Activated CD4-positive, alpha-beta T cell treated with anti-CD3 and anti-CD28 coated beads, Interleukin-2, amount 50 U/mL, for 4 hours (primary cell): ENCODE measurements at regions not wholly inside any gene's neighbourhood (a gene's known extent, or its start where the extent isn't known, plus 50 kb on each side); places are given as distances from the start of the nearest gene placed in this dataset.

ENCODE experiments used
- DNase-seq, 2 experiments: peaks; one replicate each; pipeline ENCODE4 v3.0.0-alpha.2; 2020

DNA sequence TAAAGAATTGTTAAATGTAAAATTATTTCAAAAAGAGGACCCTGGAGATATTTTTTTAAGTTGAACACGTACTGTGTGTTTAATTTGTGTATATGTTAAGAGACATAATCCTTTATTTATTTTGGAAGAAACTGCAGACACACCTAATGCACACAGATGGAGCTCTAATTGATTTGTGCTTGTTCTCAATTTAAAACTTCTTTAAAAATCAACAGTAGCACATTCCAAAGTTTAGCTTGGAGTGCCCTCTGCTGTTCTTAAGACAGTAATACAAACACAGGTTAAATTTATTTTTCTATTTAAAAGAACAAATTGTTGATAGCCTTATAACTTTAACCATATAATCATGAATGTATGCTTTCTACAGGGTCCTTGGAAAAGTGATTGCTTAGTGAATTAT lies 277.6 kb upstream of the ADAMTS16 start:
- DNase-seq: no peak

DNA sequence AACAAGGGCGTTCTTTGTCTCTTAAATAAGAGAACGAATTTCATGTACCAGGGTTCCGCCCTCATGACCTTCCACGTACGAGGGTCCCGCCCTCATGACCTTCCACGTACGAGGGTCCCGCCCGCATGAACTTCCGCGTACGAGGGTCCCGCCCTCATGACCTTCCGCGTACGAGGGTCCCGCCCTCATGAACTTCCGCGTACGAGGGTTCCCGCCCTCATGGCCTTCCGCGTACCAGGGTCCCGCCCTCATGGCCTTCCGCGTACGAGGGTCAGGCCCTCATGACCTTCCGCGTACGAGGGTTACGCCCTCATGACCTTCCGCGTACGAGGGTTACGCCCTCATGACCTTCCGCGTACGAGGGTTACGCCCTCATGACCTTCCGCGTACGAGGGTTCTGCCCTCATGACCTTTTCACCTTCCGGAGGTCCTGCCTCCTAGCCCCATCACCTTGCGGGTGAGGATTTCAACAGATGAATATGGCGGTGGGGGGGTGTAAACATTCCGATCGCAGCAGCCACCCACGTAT lies 273.9 kb upstream of the ADAMTS16 start:
- DNase-seq: no peak

DNA sequence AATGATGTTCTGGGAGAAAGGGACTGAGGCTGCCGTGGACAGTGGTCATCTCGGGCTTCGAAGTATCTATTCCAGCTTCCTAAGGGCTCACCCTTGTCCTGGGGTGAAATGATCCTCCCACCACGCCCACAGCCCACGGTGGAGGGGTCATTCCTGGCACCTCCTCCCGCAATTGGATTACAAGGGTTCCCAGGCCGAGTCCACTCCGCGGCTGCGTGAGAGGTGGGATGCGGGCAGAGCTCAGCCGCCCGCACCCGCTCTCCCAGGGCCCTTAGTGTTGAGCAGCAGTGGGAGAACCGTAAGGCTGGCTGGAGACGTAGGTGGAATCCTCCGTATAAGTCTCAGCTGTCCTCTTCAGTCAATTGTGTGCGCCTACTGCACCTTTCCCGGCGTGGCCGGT lies 273.3 kb upstream of the ADAMTS16 start:
- no peak for DNase-seq

DNA sequence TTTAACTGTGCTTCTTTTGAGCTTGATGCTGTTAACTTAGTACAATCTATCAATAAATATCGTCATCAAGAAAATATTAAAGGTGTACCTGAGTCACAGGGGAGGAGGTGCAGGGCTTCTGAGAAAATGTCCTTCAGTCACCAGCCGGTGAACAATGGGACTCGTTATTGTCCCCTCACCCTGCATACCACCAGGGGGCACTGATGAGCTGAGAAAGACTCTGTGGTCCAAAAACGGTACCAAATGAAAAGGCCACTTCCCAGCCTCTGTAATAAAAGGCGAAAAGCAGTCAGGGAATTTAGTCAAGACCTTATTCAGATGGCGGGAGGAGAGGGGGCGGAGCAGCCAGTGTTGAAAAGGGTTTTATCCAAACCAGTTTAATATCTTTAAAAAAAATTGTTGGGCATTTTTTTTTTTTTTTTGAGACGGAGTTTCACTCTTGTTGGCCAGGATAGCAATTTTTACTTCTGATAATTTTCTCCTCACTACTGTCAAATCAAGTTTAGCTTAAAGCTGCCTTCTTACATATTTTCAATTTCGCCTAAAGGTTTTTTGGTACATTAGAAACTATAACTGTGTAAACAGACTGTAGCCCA lies 271.9 kb upstream of the ADAMTS16 start:
- no peak for DNase-seq

DNA sequence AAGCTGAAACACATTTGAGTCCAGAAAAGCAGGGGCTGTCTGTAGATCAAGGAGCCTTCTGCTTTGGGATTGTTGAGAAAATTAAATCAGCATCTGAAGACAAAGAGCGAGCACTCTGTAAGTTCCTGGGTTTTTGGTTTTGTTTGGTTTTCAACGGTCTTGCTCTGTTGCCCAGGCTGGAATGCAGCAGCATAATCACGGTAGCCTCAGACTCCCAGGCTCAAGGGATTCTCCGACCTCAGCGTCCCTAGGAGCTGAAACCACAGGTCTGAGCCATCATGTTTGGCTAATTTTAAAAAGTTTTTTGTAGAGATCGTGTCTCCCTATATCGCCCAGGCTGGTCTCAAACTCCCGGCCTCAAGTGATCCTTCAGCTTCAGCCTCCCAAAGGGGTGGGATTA lies 266.5 kb upstream of the ADAMTS16 start:
- no peak for DNase-seq

DNA sequence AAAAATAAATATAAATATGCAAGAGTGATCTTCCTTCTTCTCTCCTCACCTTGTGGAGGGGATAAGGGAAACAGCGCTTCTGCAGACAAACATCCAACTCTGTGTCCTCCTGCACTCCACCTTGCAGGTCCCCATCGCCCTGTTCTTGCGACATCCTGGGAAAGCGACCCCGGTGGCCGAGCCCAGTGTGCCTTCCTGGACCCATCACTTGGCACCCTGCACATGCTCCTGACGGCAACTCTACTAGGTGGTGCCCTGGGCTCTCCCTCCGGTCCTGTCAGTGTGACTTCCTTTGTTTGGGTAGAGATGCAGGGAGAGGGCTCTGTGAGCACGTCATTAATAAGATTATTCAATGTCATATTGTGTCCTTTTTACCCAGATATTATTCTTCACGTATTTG lies 266.0 kb upstream of the ADAMTS16 start:
- DNase-seq: no peak

DNA sequence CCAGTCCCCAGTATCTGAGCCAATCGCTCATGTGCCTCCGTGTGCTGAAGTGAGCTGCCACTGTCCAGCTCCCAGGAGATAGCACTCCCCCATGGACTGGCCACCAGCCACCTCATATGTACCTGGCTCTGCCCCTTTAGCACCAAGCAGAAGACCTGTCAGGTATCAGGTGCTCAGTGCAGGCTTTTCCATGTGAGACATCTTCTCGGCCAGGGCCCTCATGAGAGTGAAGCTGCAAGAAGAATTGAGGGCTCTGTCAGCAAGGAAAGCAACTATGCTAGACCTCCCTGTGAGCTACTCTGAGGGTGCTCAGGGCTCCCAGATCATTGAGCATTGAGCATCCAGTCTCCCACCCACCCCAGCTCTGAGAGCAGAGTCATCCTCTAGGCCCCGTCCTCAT lies 264.2 kb upstream of the ADAMTS16 start:
- no peak for DNase-seq

DNA sequence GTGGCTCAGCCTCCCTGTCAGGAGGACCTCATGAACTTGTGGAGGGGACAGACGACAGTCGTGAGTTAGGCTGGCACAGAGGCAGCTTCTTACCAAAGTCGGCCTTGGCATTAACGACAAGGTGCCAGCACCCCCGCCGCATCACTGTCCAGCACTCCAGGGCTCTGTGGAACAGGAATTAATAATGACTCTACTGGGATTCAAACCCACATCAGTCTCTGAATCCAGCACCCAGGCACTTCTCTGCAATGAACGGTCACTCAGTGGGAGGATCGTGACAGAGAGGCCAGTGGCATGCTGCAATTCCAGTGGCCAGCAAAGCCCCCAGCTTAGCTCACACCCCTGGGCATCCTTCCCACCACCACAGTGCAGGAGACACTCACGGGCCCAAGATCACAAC lies 263.3 kb upstream of the ADAMTS16 start:
- no peak for DNase-seq

DNA sequence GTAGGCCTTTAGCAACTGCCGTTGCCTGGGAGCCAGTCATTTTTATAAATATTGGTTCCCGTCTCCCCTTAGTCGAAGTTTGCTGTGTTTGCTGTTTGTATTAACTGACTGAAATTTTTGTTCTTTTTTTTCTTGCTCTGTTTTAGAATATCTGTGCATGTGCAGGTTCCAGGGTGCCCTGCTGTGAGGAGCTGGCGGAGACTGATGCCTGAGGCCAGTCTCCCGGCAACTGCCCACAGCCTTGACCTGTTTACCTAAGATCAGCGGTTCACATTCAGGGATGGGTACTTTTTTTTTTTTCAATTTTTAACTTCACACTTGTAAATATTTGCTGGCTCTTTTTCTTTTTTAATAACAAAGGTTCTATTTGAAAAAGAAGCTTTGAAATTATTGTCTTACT lies 262.6 kb upstream of the ADAMTS16 start:
- no peak for DNase-seq

DNA sequence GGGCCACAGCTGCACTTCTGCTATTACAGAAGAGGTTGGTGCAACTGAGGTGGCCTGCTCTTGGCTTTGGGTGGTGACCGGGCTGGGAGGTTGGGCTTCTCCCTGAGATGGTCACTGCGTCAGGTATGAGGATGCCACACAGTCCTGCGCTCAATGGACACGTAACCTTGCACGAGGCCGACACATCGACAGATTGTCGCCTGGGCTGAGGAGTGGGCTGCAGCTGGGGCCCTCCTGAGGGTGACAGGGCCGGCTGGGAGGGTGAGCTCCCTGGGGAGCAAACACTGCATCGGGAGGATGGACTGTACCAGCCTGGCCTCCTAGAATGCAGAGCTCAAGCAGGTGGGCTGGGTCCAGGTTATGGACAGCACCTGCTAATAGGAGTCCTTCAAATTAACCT lies 261.1 kb upstream of the ADAMTS16 start:
- no peak for DNase-seq

DNA sequence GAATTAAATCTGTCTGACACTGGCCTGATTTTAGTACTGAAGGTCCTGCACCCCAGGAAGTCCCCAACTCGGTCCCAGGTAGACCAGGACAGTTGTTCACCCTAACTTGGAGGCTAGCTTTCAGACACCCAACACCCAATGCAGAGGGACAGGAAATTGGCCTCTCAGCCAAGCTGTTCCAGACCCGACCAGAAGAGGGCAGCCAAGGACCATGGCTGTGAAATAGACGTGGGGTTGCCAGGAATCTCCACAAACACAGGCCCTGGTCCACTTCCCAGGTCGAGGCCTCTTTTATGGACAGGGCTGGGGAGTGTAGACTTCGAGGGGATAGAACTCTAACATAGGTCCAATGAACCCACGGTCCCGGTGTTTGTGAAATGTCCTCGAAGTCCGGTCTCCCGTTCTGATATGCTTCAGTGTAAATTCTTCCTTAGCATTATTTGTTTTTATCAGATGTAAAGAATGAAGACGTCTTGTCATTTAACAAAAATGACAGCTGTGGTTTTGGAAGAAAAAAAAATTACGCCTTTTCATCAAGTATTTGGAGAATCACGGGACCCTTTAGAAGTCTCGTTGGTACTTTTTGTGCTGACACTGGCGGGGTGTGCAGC lies 260.3 kb upstream of the ADAMTS16 start:
- peak in 1 of 2 experiments; percentile 5 for DNase-seq

DNA sequence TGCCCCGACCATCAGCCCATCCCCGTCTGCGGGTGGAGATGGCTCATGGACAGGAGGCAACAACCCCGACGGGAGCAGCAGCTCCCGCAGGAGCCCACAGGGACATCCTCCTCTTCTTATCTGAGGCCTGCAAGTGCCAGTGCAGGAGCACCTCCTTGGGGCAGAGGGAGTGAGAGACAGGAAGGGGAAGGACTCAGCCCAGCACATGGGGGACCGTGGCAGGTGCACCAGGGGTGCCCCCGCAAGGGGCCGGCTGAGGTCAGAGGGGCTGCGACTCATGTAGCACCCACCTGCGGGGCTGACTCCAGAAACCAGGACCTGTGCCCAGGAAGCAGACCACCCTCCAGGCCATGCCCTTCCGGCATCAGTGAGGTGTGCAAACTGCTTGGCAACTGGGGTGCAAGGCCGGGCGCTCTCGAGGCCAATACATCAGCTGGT lies 259.8 kb upstream of the ADAMTS16 start:
- no peak for DNase-seq

DNA sequence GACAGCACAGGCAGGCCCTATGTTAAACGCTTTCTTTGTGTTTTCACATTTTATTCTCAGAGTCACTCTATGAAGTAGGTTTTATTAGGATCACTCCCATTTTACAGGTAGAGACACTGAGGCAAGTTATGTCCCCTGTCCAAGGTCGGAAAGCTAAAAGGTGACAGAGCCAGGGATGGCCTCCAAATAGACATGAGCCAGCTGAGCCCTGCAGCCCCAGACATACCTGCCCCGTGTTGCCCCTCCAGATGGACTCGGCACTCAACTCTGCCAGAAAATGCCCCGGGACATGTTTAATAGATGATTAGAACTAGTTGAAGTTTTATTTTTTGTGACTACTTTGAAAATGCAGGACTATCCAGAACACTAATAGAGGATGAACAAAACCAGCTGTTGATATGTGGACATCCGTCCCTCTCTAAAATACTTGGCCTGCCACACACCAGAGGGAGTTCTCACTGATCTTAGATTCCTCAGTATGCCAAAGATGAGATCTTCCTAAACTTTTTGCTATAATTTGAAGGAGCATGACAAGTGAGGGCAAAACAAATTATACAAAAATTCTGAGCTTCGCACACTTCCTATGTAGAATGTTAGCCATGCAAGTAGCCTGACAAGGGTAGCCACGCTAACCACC lies 258.6 kb upstream of the ADAMTS16 start:
- no peak for DNase-seq

DNA sequence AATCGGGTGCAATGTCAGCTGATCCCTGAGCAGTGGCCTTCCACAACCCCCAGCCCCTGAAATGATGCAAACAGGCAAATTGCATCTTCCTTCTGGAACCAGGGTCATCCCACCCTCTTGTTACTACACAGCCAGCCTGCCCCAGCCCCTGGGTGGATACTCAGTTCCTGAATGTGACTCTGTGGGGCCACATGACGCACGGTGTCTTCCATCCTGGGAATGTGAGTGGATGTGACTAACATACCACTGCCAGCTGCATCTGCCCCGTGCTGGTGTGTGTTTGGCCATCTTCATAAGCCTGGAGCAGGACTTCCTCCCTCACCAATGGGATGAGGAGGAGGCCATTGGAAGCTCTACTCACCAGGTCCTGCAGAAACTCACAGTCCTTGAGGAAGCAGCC lies 257.9 kb upstream of the ADAMTS16 start:
- no peak for DNase-seq

DNA sequence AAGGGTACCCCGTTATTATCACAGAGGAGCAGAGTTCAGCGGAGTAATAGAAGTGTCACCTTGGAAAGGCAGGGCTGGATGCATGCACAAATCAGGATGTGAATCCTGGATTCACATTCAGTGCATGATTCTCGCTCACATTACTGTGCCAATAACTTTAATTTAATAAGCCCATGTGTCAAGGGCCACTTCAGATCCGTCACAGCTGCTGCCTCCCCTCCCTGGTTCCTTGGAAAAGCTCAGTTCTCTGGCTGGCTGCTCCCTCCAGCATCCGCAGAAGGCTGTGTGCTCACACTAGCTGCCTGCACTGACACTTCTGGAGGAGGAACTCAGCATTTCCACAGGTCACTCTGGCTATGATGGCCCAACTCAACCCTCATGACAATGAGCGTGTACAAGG lies 256.8 kb upstream of the ADAMTS16 start:
- DNase-seq: no peak

DNA sequence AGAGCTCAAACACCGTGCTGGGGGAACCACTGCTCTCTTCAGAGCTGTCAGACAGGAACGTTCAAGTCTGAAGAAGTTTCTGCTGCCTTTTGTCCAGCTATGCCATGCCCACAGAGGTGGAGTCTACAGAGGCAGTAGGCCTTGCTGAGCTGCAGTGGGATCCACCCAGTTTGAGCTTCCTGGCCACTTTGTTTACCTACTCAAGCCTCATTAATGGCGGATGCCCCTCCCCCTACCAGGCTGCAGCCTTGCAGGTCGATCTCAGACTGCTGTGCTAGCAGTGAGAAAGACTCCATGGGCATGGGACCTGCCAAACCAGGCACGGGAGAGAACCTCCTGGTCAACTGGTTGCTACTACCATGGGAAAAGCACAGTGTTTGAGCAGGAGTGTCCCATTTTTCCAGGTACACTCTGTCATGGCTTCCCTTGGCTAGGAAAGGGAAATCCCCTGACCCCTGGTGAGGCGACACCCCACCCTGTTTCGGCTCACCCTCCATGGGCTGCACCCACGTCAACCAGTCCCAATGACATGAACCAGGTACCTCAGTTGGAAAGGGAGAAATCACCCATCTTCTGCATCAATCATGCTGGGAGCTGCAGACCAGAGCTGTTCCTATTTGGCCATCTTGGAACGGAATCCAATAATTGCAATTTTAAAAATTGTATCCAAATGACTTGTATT lies 246.9 kb upstream of the ADAMTS16 start:
- no peak for DNase-seq

DNA sequence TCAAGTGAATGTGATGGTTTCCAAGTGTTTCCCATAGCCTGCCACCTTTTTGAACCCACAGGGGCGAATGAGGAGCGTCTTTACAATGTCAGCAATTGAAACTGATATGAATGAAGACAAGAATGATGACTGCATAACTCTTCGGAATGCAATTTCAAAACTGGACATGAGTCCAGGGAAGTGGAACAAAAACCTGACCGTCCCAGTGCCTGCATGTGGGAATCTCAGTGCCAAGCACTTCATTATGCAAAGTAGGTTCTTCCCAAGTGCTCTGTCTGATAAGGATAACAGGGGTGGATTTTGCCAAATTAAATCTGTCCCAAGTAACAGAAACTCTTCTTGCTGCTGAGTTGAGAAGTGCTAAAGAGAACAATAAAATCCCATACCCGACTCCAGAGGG lies 243.8 kb upstream of the ADAMTS16 start:
- DNase-seq: no peak

DNA sequence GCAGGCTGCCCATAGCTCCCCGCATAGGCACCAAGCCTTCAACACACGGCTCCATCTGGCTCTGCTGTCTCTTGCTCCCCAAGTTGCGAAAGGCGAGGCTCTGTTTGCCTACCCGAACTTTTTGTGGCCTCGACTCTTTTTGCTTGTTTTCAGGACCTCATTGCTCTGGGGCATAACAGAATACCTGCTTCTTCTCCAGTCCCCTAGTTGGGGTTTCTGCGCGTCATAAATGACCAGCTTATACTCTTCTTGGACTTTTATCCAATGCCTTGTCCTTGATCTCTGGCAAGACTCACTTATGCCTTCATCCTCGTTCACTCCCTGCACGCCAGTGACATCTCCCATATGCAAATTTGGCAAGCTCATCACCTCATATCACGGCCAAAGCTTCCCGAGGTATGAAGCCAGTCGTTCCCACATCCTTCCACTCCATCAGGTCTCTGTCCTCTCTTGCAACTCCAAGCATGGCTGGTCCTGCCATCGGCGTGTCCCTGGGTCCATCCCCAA lies 238.8 kb upstream of the ADAMTS16 start:
- DNase-seq: no peak

DNA sequence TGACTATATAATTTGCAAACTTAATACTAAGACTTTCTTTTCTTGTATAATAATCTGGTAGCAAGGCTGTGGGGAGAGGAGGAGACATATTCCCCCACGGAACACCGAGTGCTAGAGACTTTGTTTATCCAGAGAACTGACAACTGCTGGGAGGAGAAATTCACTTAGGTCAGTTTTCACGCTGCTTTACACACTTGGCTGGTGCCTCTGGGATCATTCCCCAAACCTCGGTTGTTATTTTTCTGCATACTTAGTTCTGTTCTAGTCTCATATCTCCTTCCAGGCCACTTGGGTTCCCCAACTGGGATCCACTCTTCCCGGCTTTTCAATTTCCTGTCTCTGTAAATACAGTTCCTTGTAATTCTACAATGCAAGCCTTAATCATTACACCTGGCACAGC lies 238.2 kb upstream of the ADAMTS16 start:
- no peak for DNase-seq

DNA sequence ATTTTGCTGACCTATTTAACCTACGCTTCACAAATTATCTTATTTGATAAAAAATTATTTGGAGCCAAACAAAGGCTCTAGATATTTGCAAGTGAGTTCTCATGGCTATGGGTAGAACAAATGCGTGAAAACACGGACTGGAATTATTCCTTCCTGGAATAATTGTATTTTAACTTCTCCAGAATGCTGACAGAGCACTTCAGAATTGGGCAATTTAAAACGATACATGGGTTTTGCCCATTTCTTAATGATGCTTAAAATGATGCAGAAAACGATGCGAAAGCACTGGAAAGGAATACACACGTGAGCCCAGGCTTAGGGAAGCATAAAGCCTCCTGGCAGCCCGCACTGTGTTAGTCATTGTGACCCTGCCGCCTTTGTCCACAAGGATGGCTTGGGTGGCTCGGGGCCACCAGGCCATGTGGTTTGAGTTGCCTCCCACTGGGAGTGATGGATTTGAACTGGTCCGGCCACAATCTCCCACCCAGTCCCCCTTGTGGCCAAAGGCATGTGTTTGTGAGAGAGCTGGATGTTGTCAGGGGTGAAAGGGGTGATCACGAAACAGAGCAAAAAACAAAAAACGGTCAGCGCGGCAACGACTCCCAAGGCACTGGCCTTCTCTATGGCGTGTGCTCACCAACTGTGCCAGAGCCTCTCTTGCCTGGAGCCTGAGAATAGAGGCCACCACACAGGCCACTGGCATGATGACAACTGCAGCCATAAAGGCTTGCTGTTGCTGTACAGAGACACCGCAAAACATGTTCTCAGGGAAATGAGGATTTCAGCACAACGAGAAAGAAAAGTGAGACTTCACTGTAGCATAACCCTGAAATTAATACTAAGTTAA lies 234.2 kb upstream of the ADAMTS16 start:
- no peak for DNase-seq

DNA sequence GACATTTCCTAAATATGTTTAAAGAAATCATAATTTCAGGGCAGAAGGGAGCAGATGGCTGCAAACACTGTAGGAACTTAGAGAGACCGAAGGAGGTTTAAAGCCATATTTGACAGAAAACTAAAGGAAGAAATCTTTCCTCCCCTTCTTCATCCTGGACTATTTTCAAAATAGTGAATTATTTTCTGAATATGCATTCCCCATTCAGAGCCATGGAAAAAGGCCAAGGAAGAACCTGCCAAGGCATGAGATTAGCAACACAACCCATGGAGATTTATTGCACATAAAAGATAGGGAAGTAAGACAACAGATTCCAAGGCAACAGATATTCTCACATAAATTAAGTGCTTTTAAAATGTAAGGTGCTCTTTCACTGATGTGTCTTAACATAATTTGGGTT lies 233.3 kb upstream of the ADAMTS16 start:
- no peak for DNase-seq

DNA sequence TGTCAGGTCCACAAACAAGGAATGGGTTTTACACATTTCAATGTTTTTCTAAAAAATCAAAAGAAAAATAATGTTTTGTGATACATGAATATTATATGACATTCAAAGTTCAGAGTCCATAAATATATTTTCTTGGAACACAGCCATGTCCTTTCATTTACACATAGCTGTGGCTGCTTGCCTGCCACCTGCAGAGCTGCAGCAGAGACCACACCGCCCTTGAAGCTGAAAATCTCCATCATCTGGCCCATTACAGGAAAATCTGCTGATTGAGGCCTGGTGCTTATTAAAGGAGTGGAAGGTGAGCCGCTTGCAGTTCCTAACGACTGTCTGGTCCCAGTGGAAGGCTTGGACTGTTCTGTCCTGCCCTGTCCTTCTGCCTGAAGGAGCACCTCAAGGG lies 232.6 kb upstream of the ADAMTS16 start:
- no peak for DNase-seq

DNA sequence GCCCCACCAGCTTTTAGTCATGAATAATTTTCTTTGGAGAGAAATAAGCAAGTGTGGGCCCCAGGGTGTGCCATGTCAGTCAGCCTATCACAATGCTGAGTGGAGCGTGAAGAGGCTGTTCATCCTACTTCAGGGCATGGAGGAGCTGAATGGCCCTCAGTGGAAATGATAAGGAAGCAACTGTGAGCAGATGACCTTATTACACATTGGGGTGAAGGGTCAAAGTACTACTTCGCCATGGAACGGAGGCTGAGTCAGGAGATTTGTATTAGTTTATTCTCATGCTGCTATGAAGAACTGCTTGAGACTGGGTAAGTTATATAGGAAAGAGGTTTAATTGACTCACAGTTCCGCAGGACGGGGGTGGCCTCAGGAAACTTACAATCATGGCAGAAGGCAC lies 231.0 kb upstream of the ADAMTS16 start:
- no peak for DNase-seq
